ENCODE measurements at regions not wholly inside any gene's neighbourhood (a gene's known extent, or its start where the extent isn't known, plus 50 kb on each side); places are given as distances from the start of the nearest gene placed in this dataset.

GRCh38 chr15:87211547-87211946 is 1045.0 kb downstream of the NTRK3 start:
- WGBS = 81% methylated on average over 1 of the region's 1 CpG
- Histone ChIP-seq H3K4me1 (peaks cover 0 to 6% (median 5%) of the 10 kb centered on the region in 4 donors), H3K4me3 (no peak overlapping the region), H3K27ac (replicated peaks in 1 of 4) (no peak overlapping the region), H3K9me3 (no peaks in the 10 kb centered on the region), H3K27me3 (no peaks in the 10 kb centered on the region), H3K36me3 (no peaks in the 10 kb centered on the region)
- intact Hi-C loops (cut with DNase I) = no loop called here
- TF ChIP-seq POLR2AphosphoS5 (IDR thresholded peaks at IDR 0.05) (no peak), CTCF (IDR thresholded peaks at IDR 0.05) (no peak)
- DNase-seq (ENCODE audit: extremely low spot score) = peak; percentile 5

GRCh38 chr15:87209891-87210689 is 1046.4 kb downstream of the NTRK3 start:
- no peak for TF ChIP-seq CTCF (IDR thresholded peaks at IDR 0.05)
- TF ChIP-seq EP300 (IDR thresholded peaks at IDR 0.05) = no peak
- TF ChIP-seq POLR2AphosphoS5 (IDR thresholded peaks at IDR 0.05) = no peak
- DNase-seq (ENCODE audit: extremely low spot score) = peak; percentile 55
- WGBS = 53% methylated on average over 3 of the region's 3 CpGs
- Histone ChIP-seq H3K9me3 (no peaks in the 10 kb centered on the region), H3K4me3 (no peak overlapping the region), H3K4me1 (peaks cover 0 to 6% (median 5%) of the 10 kb centered on the region in 4 donors), H3K27ac (replicated peaks in 1 of 4) (no peak overlapping the region), H3K36me3 (no peaks in the 10 kb centered on the region), H3K27me3 (no peaks in the 10 kb centered on the region)
- intact Hi-C loops (cut with DNase I) = no loop called here

- H3K9me3 ChIP-seq = no peaks in the 10 kb centered on the region
- no peaks in the 10 kb centered on the region for H3K27me3 ChIP-seq
- no peaks in the 10 kb centered on the region for H3K4me1 ChIP-seq
- no peak overlapping the region for H3K27ac ChIP-seq (replicated peaks in 1 of 4)
- intact Hi-C loops (cut with DNase I) = no loop called here
- H3K4me3 ChIP-seq = no peak overlapping the region
- TF ChIP-seq EP300 (IDR thresholded peaks at IDR 0.05) = no peak
- no peak for TF ChIP-seq CTCF (IDR thresholded peaks at IDR 0.05)
- TF ChIP-seq POLR2A (IDR thresholded peaks at IDR 0.05; ENCODE audit: low read depth) = no peak
- no peak for TF ChIP-seq POLR2AphosphoS5 (IDR thresholded peaks at IDR 0.05)
- no peaks in the 10 kb centered on the region for H3K36me3 ChIP-seq
- peak; percentile 31 for DNase-seq (ENCODE audit: extremely low spot score)
Measured at GRCh38 chr15:87207990-87208580, 1048.5 kb downstream of the NTRK3 start.

GRCh38 chr15:87207251-87207650 is 1049.3 kb downstream of the NTRK3 start:
- intact Hi-C loops (cut with DNase I) = no loop called here
- no peaks in the 10 kb centered on the region for H3K27me3 ChIP-seq
- TF ChIP-seq POLR2AphosphoS5 (IDR thresholded peaks at IDR 0.05) = no peak
- TF ChIP-seq CTCF (IDR thresholded peaks at IDR 0.05) = no peak
- TF ChIP-seq EP300 (IDR thresholded peaks at IDR 0.05) = no peak
- TF ChIP-seq POLR2A (IDR thresholded peaks at IDR 0.05; ENCODE audit: low read depth) = no peak
- 92% methylated on average over 2 of the region's 2 CpGs for WGBS
- no peaks in the 10 kb centered on the region for H3K9me3 ChIP-seq
- no peak for DNase-seq (ENCODE audit: extremely low spot score)
- no peaks in the 10 kb centered on the region for H3K36me3 ChIP-seq
- H3K4me1 ChIP-seq = no peaks in the 10 kb centered on the region
- no peak overlapping the region for H3K4me3 ChIP-seq
- H3K27ac ChIP-seq (replicated peaks in 1 of 4) = no peak overlapping the region
